ENCODE measurements at regions not wholly inside any gene's neighbourhood (a gene's known extent, or its start where the extent isn't known, plus 50 kb on each side); places are given as distances from the start of the nearest gene placed in this dataset.
"Not testable (repeated sequence)": the region's sequence is repeated elsewhere in the genome, so short reads cannot be mapped to it uniquely, and the experiment has no call there.

DNA sequence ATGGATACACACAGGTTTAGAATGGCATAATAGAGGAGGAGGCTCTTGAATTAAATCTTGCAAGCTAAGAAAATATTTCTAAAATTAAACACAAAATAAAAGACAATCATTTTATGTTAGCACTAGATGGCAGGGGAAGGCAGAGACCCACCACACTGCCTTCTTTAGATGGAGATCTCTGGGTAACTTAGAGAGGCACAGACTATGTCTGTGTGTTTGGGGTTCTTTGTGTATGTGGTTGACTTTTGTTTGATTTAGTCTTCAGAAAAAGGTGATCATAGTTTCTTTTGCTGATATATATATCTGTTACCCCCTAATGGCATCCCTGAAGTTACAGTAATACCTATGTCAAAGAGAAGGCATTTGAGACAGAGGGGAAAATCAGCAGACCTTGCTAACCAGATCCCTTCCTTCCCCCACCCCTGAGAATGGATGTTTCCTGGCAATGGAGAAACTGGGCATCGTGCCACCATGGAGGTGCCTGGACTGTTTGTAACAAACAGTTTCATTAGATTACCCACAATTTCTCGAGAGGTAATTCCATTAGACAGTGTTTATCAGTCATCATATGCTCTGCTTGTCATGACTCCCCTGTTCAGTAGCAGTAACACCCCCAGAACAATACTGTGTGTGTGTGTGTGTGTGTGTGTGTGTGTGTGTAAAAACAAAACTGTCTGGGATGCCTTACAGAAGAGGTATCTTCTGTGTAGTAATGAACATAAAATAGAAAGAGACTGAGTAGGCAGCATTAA lies 228.3 kb upstream of the DEPDC1 start:
- DNase-seq, result no peak
- H3K79me2 ChIP-seq (ENCODE audit: low read length), result no peaks in the 10 kb centered on the region
- no peak overlapping the region for H3K4me3 ChIP-seq (ENCODE audit: low read length)
- H3K27me3 ChIP-seq (replicated peaks; ENCODE audit: insufficient read depth, low read length), result no peaks in the 10 kb centered on the region
- H3K9me2 ChIP-seq (replicated peaks; ENCODE audit: insufficient read depth, low read length), result no peaks in the 10 kb centered on the region
- H3K9ac ChIP-seq (ENCODE audit: low read length), result no peak overlapping the region
- no peaks in the 10 kb centered on the region for H3K4me1 ChIP-seq (ENCODE audit: low read length)
- no peaks in the 10 kb centered on the region for H3K9me3 ChIP-seq (replicated peaks; ENCODE audit: insufficient read depth, low read length)
- no peak overlapping the region for H2AFZ ChIP-seq (ENCODE audit: low read length)
- H4K20me1 ChIP-seq (ENCODE audit: insufficient read depth, low read length), result no peaks in the 10 kb centered on the region
- TF ChIP-seq EZH2 (optimal IDR thresholded peaks at IDR 0.05; ENCODE audit: low read depth, low read length) (no peak), EZH2phosphoT487 (IDR thresholded peaks at IDR 0.05; ENCODE audit: low read length) (no peak)
- TF ChIP-seq, protein P1, sequence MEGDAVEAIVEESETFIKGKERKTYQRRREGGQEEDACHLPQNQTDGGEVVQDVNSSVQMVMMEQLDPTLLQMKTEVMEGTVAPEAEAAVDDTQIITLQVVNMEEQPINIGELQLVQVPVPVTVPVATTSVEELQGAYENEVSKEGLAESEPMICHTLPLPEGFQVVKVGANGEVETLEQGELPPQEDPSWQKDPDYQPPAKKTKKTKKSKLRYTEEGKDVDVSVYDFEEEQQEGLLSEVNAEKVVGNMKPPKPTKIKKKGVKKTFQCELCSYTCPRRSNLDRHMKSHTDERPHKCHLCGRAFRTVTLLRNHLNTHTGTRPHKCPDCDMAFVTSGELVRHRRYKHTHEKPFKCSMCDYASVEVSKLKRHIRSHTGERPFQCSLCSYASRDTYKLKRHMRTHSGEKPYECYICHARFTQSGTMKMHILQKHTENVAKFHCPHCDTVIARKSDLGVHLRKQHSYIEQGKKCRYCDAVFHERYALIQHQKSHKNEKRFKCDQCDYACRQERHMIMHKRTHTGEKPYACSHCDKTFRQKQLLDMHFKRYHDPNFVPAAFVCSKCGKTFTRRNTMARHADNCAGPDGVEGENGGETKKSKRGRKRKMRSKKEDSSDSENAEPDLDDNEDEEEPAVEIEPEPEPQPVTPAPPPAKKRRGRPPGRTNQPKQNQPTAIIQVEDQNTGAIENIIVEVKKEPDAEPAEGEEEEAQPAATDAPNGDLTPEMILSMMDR (IDR thresholded peaks at IDR 0.05; ENCODE audit: low read length), result no peak
- no peaks in the 10 kb centered on the region for H3F3A ChIP-seq (ENCODE audit: insufficient read depth, low read length)
- no peak overlapping the region for H3K4me2 ChIP-seq (ENCODE audit: low read depth, low read length)
- H3K36me3 ChIP-seq (replicated peaks; ENCODE audit: insufficient read depth, low read length), result no peaks in the 10 kb centered on the region
- H3K27ac ChIP-seq (ENCODE audit: low read length), result no peak overlapping the region

DNA sequence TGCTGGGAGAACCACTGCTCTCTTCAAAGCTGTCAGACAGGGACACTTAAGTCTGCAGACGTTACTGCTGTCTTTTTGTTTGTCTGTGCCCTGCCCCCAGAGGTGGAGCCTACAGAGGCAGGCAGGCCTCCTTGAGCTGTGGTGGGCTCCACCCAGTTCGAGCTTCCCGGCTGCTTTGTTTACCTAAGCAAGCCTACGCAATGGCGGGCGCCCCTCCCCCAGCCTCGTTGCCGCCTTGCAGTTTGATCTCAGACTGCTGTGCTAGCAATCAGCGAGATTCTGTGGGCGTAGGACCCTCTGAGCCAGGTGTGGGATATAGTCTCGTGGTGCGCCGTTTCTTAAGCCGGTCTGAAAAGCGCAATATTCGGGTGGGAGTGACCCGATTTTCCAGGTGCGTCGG lies 242.6 kb upstream of the DEPDC1 start:
- not testable (repeated sequence) for H3K36me3 ChIP-seq (replicated peaks; ENCODE audit: insufficient read depth, low read length); H3K27ac ChIP-seq (ENCODE audit: low read length); H2AFZ ChIP-seq (ENCODE audit: low read length); H3K79me2 ChIP-seq (ENCODE audit: low read length); H3F3A ChIP-seq (ENCODE audit: insufficient read depth, low read length); H3K27me3 ChIP-seq (replicated peaks; ENCODE audit: insufficient read depth, low read length); DNase-seq; H3K4me3 ChIP-seq (ENCODE audit: low read length); H3K9me2 ChIP-seq (replicated peaks; ENCODE audit: insufficient read depth, low read length); H3K4me1 ChIP-seq (ENCODE audit: low read length); H3K9ac ChIP-seq (ENCODE audit: low read length); H3K4me2 ChIP-seq (ENCODE audit: low read depth, low read length); H3K9me3 ChIP-seq (replicated peaks; ENCODE audit: insufficient read depth, low read length); H4K20me1 ChIP-seq (ENCODE audit: insufficient read depth, low read length)

DNA sequence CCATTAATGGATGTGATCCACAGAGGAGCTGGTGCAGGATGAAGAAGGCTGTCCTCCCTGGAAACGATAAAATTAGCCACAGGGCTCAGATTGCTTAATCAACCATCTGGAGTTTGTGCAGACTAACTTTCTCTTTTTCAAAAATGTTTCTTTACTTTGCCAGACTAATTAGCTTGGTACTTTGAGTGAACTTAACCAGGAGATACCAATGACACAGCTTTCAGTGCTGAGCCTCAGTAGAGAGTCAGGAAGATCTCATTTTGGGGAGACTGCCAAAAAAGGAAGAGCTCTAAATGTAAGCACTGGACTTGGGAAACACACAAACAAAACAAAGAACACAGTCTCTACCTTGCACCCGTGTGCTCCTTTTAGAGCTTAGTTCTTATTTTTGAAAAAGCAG lies 248.1 kb upstream of the DEPDC1 start:
- no peak overlapping the region for H3K4me3 ChIP-seq (ENCODE audit: low read length)
- H3K9me2 ChIP-seq (replicated peaks; ENCODE audit: insufficient read depth, low read length), result no peaks in the 10 kb centered on the region
- H3K9ac ChIP-seq (ENCODE audit: low read length), result no peak overlapping the region
- TF ChIP-seq EZH2phosphoT487 (IDR thresholded peaks at IDR 0.05; ENCODE audit: low read length) (no peak), EZH2 (optimal IDR thresholded peaks at IDR 0.05; ENCODE audit: low read depth, low read length) (no peak)
- TF ChIP-seq, protein P1 (IDR thresholded peaks at IDR 0.05; ENCODE audit: low read length), result no peak
- H3K27me3 ChIP-seq (replicated peaks; ENCODE audit: insufficient read depth, low read length), result no peaks in the 10 kb centered on the region
- H3K4me2 ChIP-seq (ENCODE audit: low read depth, low read length), result no peak overlapping the region
- no peaks in the 10 kb centered on the region for H4K20me1 ChIP-seq (ENCODE audit: insufficient read depth, low read length)
- no peaks in the 10 kb centered on the region for H3K36me3 ChIP-seq (replicated peaks; ENCODE audit: insufficient read depth, low read length)
- no peaks in the 10 kb centered on the region for H3F3A ChIP-seq (ENCODE audit: insufficient read depth, low read length)
- no peaks in the 10 kb centered on the region for H3K79me2 ChIP-seq (ENCODE audit: low read length)
- no peak overlapping the region for H2AFZ ChIP-seq (ENCODE audit: low read length)
- H3K27ac ChIP-seq (ENCODE audit: low read length), result no peak overlapping the region
- H3K4me1 ChIP-seq (ENCODE audit: low read length), result no peaks in the 10 kb centered on the region
- DNase-seq, result no peak
- no peaks in the 10 kb centered on the region for H3K9me3 ChIP-seq (replicated peaks; ENCODE audit: insufficient read depth, low read length)

DNA sequence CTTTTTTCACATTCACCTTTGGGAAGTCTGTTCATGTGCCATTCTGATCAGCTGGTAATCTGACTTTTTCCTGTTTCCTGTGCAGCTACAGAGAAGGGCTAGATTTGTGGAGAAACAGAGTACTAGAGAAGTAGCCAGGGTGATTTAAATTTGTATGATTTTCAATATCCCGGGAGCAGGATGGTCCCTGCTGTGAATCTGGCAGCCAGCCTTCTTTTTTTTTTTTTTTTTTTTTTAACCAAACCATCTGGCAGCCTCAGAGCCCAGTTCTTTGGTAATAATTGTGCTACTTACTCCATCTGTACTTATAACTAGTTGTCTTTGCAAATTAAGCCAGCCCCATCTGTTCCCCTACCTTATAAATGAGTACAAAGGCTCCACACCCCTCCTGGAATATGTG lies 248.6 kb upstream of the DEPDC1 start:
- H3K27me3 ChIP-seq (replicated peaks; ENCODE audit: insufficient read depth, low read length), result no peaks in the 10 kb centered on the region
- no peaks in the 10 kb centered on the region for H3K4me1 ChIP-seq (ENCODE audit: low read length)
- H3K9me2 ChIP-seq (replicated peaks; ENCODE audit: insufficient read depth, low read length), result no peaks in the 10 kb centered on the region
- TF ChIP-seq, protein P1 (IDR thresholded peaks at IDR 0.05; ENCODE audit: low read length), result no peak
- TF ChIP-seq EZH2 (optimal IDR thresholded peaks at IDR 0.05; ENCODE audit: low read depth, low read length) (no peak), EZH2phosphoT487 (IDR thresholded peaks at IDR 0.05; ENCODE audit: low read length) (no peak)
- H3K36me3 ChIP-seq (replicated peaks; ENCODE audit: insufficient read depth, low read length), result no peaks in the 10 kb centered on the region
- no peak for DNase-seq
- no peak overlapping the region for H3K4me2 ChIP-seq (ENCODE audit: low read depth, low read length)
- H3K27ac ChIP-seq (ENCODE audit: low read length), result no peak overlapping the region
- H3K79me2 ChIP-seq (ENCODE audit: low read length), result no peaks in the 10 kb centered on the region
- no peak overlapping the region for H3K9ac ChIP-seq (ENCODE audit: low read length)
- no peaks in the 10 kb centered on the region for H3F3A ChIP-seq (ENCODE audit: insufficient read depth, low read length)
- H4K20me1 ChIP-seq (ENCODE audit: insufficient read depth, low read length), result no peaks in the 10 kb centered on the region
- no peaks in the 10 kb centered on the region for H3K9me3 ChIP-seq (replicated peaks; ENCODE audit: insufficient read depth, low read length)
- no peak overlapping the region for H2AFZ ChIP-seq (ENCODE audit: low read length)
- H3K4me3 ChIP-seq (ENCODE audit: low read length), result no peak overlapping the region

Data from MM.1S (cell line).